Loucy (cell line): ENCODE measurements at regions not wholly inside any gene's neighbourhood (a gene's known extent, or its start where the extent isn't known, plus 50 kb on each side); places are given as distances from the start of the nearest gene placed in this dataset.

Experiments
- H2AFZ ChIP-seq: fragments of 200-600 bp; sonication (generic); 2 replicates; pipeline ENCODE4 v1.6.0; 2016; ENCODE audit warnings: antibody characterized with exemption, mild to moderate bottlenecking, low read length, moderate library complexity
- H3F3A ChIP-seq: fragments of 200-600 bp; 2 replicates; pipeline ENCODE4 v1.6.0; 2016; ENCODE audit warnings: antibody characterized with exemption, low read depth, mild to moderate bottlenecking
- H3K27me3 ChIP-seq: fragments of 200-600 bp; sonication (generic); 2 replicates; pipeline ENCODE4 v1.6.1; 2014; ENCODE audit warnings: low read length, mild to moderate bottlenecking; ENCODE audit not compliant: insufficient read depth, poor library complexity, severe bottlenecking
- H3K36me3 ChIP-seq: fragments of 200-600 bp; sonication (generic); 2 replicates; pipeline ENCODE4 v1.6.1; 2016; ENCODE audit warnings: low read length; ENCODE audit not compliant: insufficient read depth
- H3K4me1 ChIP-seq: fragments of 200-600 bp; sonication (generic); 2 replicates; pipeline ENCODE4 v1.5.1; 2014; ENCODE audit warnings: low read length, mild to moderate bottlenecking; ENCODE audit not compliant: insufficient read depth, poor library complexity, severe bottlenecking
- H3K4me2 ChIP-seq: fragments of 200-600 bp; sonication (generic); 2 replicates; pipeline ENCODE4 v1.6.0; 2014; ENCODE audit warnings: antibody characterized with exemption, low read length, low read depth, mild to moderate bottlenecking; ENCODE audit not compliant: poor library complexity, severe bottlenecking
- H3K4me3 ChIP-seq: fragments of 200-600 bp; sonication (generic); 2 replicates; pipeline ENCODE4 v1.5.1; 2014; ENCODE audit warnings: low read length, mild to moderate bottlenecking, mixed read lengths; ENCODE audit not compliant: poor library complexity, severe bottlenecking
- H3K79me2 ChIP-seq: fragments of 200-600 bp; sonication (generic); 2 replicates; pipeline ENCODE4 v1.6.1; 2014; ENCODE audit warnings: low read length; ENCODE audit not compliant: insufficient read depth
- H3K9ac ChIP-seq: fragments of 200-600 bp; sonication (generic); 2 replicates; pipeline ENCODE4 v1.6.0; 2014; ENCODE audit warnings: mild to moderate bottlenecking, low read depth, low read length, moderate library complexity; ENCODE audit not compliant: poor library complexity, severe bottlenecking
- H3K9me2 ChIP-seq: fragments of 200-600 bp; sonication (generic); replicated peaks from 2 replicates; pipeline ENCODE4 v1.6.1; 2016; ENCODE audit warnings: low read depth, low read length, mixed read lengths
- H3K9me3 ChIP-seq: fragments of 200-600 bp; sonication (generic); 2 replicates; pipeline ENCODE4 v1.6.1; 2014; ENCODE audit warnings: mild to moderate bottlenecking, antibody characterized with exemption, low read length, low read depth; ENCODE audit not compliant: insufficient read depth
- H4K20me1 ChIP-seq: fragments of 200-600 bp; sonication (generic); 2 replicates; pipeline ENCODE4 v1.6.0; 2014; ENCODE audit warnings: antibody characterized with exemption, low read length, mild to moderate bottlenecking; ENCODE audit not compliant: insufficient read depth, poor library complexity, severe bottlenecking
- CTCF ChIP-seq: fragments of 200-600 bp; sonication (generic); conservative IDR thresholded peaks from 2 replicates; pipeline ENCODE4 v1.5.1; 2014; ENCODE audit warnings: mild to moderate bottlenecking, antibody characterized with exemption, low read length
- EZH2phosphoT487 ChIP-seq: fragments of 200-600 bp; IDR thresholded peaks from 2 replicates; pipeline ENCODE4 v1.6.1; 2018; ENCODE audit warnings: antibody characterized with exemption, mild to moderate bottlenecking, moderate library complexity, borderline replicate concordance

- Histone ChIP-seq H3K4me3 (no peak overlapping the region), H3K9me2 (no peaks in the 10 kb centered on the region), H2AFZ (no peak overlapping the region), H3K9ac (no peak overlapping the region), H3K4me2 (no peak overlapping the region), H3K79me2 (no peaks in the 10 kb centered on the region), H3K9me3 (peaks cover 6% of the 10 kb centered on the region), H3K4me1 (no peaks in the 10 kb centered on the region), H4K20me1 (no peaks in the 10 kb centered on the region), H3K36me3 (no peaks in the 10 kb centered on the region), H3F3A (no peaks in the 10 kb centered on the region), H3K27me3 (no peaks in the 10 kb centered on the region)
- TF ChIP-seq CTCF, result no peak
- TF ChIP-seq EZH2phosphoT487, result no peak
Observed at GRCh38 chr1:164949771-164950471, 390.9 kb downstream of the PBX1 start.

GRCh38 chr1:164948101-164948500, 389.1 kb downstream of the PBX1 start:
- Histone ChIP-seq H3K36me3 (no peaks in the 10 kb centered on the region), H4K20me1 (no peaks in the 10 kb centered on the region), H3K4me3 (no peak overlapping the region), H3K9ac (no peak overlapping the region), H3K79me2 (no peaks in the 10 kb centered on the region), H3K27me3 (no peaks in the 10 kb centered on the region), H3K9me3 (peaks cover 6% of the 10 kb centered on the region), H2AFZ (no peak overlapping the region), H3F3A (no peaks in the 10 kb centered on the region), H3K4me1 (no peaks in the 10 kb centered on the region), H3K9me2 (no peaks in the 10 kb centered on the region), H3K4me2 (no peak overlapping the region)
- no peak for TF ChIP-seq EZH2phosphoT487
- no peak for TF ChIP-seq CTCF

DNA sequence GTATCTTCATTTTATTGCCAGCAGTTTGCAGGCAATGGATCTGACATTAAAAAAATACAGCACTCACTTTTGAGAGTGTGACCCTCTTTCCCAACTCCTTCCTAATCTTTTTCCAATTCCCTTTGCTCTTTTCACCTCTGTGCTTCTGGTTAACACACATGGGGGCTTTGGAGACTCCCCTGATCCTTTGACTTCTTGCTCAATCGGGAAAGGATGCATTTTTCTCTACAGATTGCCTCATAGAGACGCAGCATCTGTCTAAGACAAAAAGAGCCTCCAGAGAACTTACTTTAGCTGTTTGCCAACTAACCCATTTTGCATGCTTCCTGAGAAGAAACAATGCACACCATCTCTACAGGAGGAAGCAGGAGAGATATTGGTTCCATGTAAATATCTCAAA, 378.3 kb downstream of the PBX1 start:
- Histone ChIP-seq H3K9ac (no peak overlapping the region), H3K4me1 (no peaks in the 10 kb centered on the region), H4K20me1 (no peaks in the 10 kb centered on the region), H3K36me3 (no peaks in the 10 kb centered on the region), H3K27me3 (no peaks in the 10 kb centered on the region), H3K4me2 (no peak overlapping the region), H3F3A (no peaks in the 10 kb centered on the region), H3K9me3 (no peaks in the 10 kb centered on the region), H3K9me2 (no peaks in the 10 kb centered on the region), H2AFZ (no peak overlapping the region), H3K79me2 (no peaks in the 10 kb centered on the region), H3K4me3 (no peak overlapping the region)
- TF ChIP-seq EZH2phosphoT487 (no peak), CTCF (no peak)
